ENCODE measurements at regions not wholly inside any gene's neighbourhood (a gene's known extent, or its start where the extent isn't known, plus 50 kb on each side); places are given as distances from the start of the nearest gene placed in this dataset.

DNA sequence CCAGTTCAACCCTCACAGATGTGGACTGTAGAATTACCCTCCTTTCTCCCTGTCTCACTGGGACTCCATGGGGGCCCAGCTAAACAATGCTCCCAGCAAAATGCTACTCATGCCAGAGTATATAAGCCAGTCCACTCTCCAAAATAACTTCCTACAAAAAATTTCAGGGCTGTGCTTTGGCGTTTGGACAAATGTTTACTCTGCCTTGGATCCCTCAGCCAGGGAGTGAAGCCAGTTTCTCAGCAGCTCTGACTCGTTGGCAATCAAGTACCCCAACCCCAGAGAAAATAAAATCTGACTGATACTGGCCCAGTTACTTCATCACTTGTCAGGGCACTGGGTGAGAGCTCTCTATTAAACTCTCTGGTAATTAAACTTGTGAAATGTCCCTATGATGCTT, 250.4 kb downstream of the TSHZ3 start:
- TF ChIP-seq EZH2 (IDR thresholded peaks at IDR 0.05; ENCODE audit: borderline replicate concordance, low read length): no peak
- TF ChIP-seq, protein P1, sequence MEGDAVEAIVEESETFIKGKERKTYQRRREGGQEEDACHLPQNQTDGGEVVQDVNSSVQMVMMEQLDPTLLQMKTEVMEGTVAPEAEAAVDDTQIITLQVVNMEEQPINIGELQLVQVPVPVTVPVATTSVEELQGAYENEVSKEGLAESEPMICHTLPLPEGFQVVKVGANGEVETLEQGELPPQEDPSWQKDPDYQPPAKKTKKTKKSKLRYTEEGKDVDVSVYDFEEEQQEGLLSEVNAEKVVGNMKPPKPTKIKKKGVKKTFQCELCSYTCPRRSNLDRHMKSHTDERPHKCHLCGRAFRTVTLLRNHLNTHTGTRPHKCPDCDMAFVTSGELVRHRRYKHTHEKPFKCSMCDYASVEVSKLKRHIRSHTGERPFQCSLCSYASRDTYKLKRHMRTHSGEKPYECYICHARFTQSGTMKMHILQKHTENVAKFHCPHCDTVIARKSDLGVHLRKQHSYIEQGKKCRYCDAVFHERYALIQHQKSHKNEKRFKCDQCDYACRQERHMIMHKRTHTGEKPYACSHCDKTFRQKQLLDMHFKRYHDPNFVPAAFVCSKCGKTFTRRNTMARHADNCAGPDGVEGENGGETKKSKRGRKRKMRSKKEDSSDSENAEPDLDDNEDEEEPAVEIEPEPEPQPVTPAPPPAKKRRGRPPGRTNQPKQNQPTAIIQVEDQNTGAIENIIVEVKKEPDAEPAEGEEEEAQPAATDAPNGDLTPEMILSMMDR (conservative IDR thresholded peaks at IDR 0.05 in 1 of 2, IDR thresholded peaks at IDR 0.05 in 1 of 2; ENCODE audit: extremely low read depth in 1 of 2, insufficient read depth in 1 of 2, low read depth in 1 of 2, low read length in 2 of 2): no peak

All from mammary epithelial cell (primary cell).